Spleen (tissue), 11 donors: ENCODE measurements at regions not wholly inside any gene's neighbourhood (a gene's known extent, or its start where the extent isn't known, plus 50 kb on each side); places are given as distances from the start of the nearest gene placed in this dataset.
"Not testable (repeated sequence)": the region's sequence is repeated elsewhere in the genome, so short reads cannot be mapped to it uniquely, and the experiment has no call there.

ENCODE experiments used
- DNase-seq: peaks from one replicate; pipeline ENCODE4 v3.0.0-alpha.2; 2020
- H3K27ac ChIP-seq, 8 donors: fragments of 200-600 bp; sonication (generic) in 7 of 8; 1 replicate in 4 of 8; 2 replicates in 4 of 8; pipeline versions ENCODE4 v1.5.0 to v1.8.0; 2016 to 2021; ENCODE audit warnings: inconsistent platforms in 4 of 8, mild to moderate bottlenecking in 4 of 8, moderate library complexity in 1 of 8
- H3K27me3 ChIP-seq, 7 donors: fragments of 200-600 bp; sonication (generic) in 6 of 7; replicated peaks in 1 of 7; 1 replicate in 4 of 7; 2 replicates in 3 of 7; pipeline versions ENCODE4 v1.5.0 to v1.8.0; 2016 to 2021; ENCODE audit warnings: inconsistent platforms in 3 of 7, mild to moderate bottlenecking in 1 of 7
- H3K36me3 ChIP-seq, 6 donors: fragments of 200-600 bp; sonication (generic) in 5 of 6; 1 replicate in 4 of 6; 2 replicates in 2 of 6; pipeline versions ENCODE4 v1.5.0 to v1.8.0; 2016 to 2021; ENCODE audit warnings: inconsistent platforms in 2 of 6
- H3K4me1 ChIP-seq, 6 donors: fragments of 200-600 bp; sonication (generic) in 5 of 6; 1 replicate in 3 of 6; 2 replicates in 3 of 6; pipeline versions ENCODE4 v1.5.0 to v1.8.0; 2016 to 2021; ENCODE audit warnings: inconsistent platforms in 3 of 6
- H3K4me3 ChIP-seq, 8 donors: fragments of 200-600 bp; sonication (generic) in 7 of 8; 1 replicate in 4 of 8; 2 replicates in 4 of 8; pipeline versions ENCODE4 v1.5.0 to v1.8.0; 2016 to 2021; ENCODE audit warnings: inconsistent platforms in 4 of 8, mild to moderate bottlenecking in 4 of 8, moderate library complexity in 2 of 8
- H3K9me3 ChIP-seq, 8 donors: fragments of 200-600 bp; sonication (generic) in 7 of 8; 1 replicate in 4 of 8; 2 replicates in 4 of 8; pipeline versions ENCODE4 v1.5.0 to v1.8.0; 2016 to 2021; ENCODE audit warnings: inconsistent platforms in 4 of 8
- CTCF ChIP-seq, 11 experiments: fragments of 200-600 bp in 7 of 11; fragments of 450-650 bp in 4 of 11; sonication (generic) in 4 of 11; IDR thresholded peaks in 8 of 11; conservative IDR thresholded peaks in 3 of 11; 1 replicate in 7 of 11; 2 replicates in 4 of 11; pipeline versions ENCODE4 v1.4.0 to v1.8.0; 2016 to 2021; ENCODE audit warnings: antibody characterized with exemption in 11 of 11, inconsistent platforms in 4 of 11, mild to moderate bottlenecking in 1 of 11
- POLR2A ChIP-seq, 3 donors: fragments of 450-650 bp; IDR thresholded peaks; one replicate each; pipeline ENCODE4 v1.5.1; 2017; ENCODE audit warnings: antibody characterized with exemption in 3 of 3, mild to moderate bottlenecking in 1 of 3
- POLR2AphosphoS5 ChIP-seq, 3 donors: sonication (generic); formaldehyde crosslinking; IDR thresholded peaks; one replicate each; pipeline ENCODE4 v1.5.1; 2017; ENCODE audit warnings: antibody characterized with exemption in 3 of 3
- WGBS, 5 donors: extraction: QIAGEN DNeasy Blood & Tissue Kit in 3 of 5; methylation state at CpG; one replicate each; pipeline versions ENCODE4 v1.1.5 to v1.1.7; 2013 to 2018; 5-methylcytosine and 5-hydroxymethylcytosine counted together
- intact Hi-C: fragments of 100-400 bp; cut with DNase I; formaldehyde crosslinking; loops from one replicate; pipeline ENCODE4 v1.15.0; 2023; ENCODE audit warnings: low total_unique reads
- donor health status: healthy with polysubstance abuse.
- donor health status: DM: no; HTN: no; CAD: no; lungs with moderate emphysema.
- donor health status: DM: no; HTN: no; CAD: no.
- donor health status: Bipolar disorder and iron deficiency.
- donor health status: healthy.
- donor health status: DM: no; HTN: no; CAD: no.
- donor health status: DM: yes; HTN: yes; CAD: no.

DNA sequence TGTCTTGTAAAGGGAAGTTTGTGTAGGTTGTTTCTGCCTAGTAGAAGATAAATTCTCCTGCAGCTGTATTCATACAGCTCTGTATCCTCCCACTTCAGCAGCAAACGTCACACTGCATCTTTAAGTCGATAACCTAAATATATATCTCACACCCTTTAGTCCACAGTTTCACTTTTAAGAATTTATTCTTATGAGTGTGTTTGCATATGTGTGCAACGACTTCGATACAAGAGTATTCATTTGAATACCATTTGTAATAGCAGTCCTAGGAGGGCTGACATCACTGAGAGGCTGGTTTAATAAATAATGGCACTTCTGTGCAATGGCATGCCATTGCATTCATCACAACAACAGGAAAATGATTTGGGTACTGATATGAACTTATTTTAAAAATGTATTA lies 63.8 kb upstream of the MSH6 start:
- WGBS, 5 donors: 47 to 60% (median 55%) methylated on average over 4 of the region's 4 CpGs
- Histone ChIP-seq H3K4me3 (no peak overlapping the region), H3K9me3 (no peaks in the 10 kb centered on the region), H3K27ac (no peak overlapping the region), H3K4me1 (peaks cover 0 to 22% (median 3%) of the 10 kb centered on the region in 6 donors), H3K36me3 (no peaks in the 10 kb centered on the region), H3K27me3 (no peaks in the 10 kb centered on the region)
- intact Hi-C loops: no loop called here
- TF ChIP-seq CTCF (IDR thresholded peaks at IDR 0.05 in 8 of 11, conservative IDR thresholded peaks at IDR 0.05 in 3 of 11): no peak
- TF ChIP-seq POLR2AphosphoS5 (IDR thresholded peaks at IDR 0.05): no peak
- no peak for DNase-seq

DNA sequence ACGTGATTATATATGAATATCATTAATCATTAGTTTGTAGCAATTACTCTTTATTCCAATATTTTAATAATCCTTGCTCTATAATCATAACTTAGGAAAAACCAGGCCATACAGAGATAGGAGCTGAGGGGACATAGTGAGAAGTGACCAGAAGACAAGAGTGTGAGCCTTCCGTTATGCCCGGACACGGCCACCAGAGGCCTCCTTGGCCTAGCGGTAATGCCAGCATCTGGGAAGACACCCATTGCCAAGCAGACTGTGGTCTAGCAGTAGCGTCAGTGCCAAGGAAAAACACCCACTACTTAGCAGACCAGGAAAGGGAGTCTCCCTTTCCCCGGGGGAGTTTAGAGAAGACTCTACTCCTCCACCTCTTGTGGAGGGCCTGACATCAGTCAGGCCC lies 66.6 kb upstream of the MSH6 start:
- H3K36me3 ChIP-seq, DNase-seq, H3K9me3 ChIP-seq, H3K27ac ChIP-seq, H3K4me3 ChIP-seq, H3K27me3 ChIP-seq, intact Hi-C loops: not testable (repeated sequence)
- 72 to 90% (median 80%) methylated on average over 6 to 7 of the region's 7 CpGs for WGBS, 5 donors
- H3K4me1 ChIP-seq: peaks cover 0 to 12% (median 1%) of the 10 kb centered on the region in 6 donors

DNA sequence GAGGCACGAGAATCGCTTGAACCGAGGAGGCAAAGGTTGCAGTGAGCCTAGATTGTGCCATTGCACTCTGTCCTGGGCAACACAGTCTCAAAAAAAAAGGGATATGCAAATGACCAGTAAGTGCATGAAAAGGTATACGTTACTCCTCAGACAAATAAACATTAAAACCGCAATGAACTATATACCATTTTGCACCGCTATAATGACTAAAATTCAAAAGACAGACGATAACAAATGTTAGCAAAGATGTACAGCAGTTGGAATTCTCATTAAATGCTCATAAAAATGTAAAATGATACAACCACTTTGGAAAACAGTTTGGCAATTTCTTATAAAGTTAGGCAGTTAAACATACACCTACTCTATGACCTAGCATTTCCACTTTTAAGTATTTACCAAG lies 67.4 kb upstream of the MSH6 start:
- Histone ChIP-seq H3K27ac (no peak overlapping the region), H3K9me3 (no peaks in the 10 kb centered on the region), H3K36me3 (no peaks in the 10 kb centered on the region), H3K4me3 (no peak overlapping the region), H3K27me3 (no peaks in the 10 kb centered on the region), H3K4me1 (peaks cover 0 to 12% (median 1%) of the 10 kb centered on the region in 6 donors)
- no peak for DNase-seq
- TF ChIP-seq POLR2A (IDR thresholded peaks at IDR 0.05) (no peak), CTCF (IDR thresholded peaks at IDR 0.05 in 8 of 11, conservative IDR thresholded peaks at IDR 0.05 in 3 of 11) (no peak), POLR2AphosphoS5 (IDR thresholded peaks at IDR 0.05) (no peak)
- intact Hi-C loops: no loop called here
- WGBS, 5 donors: 83 to 97% (median 93%) methylated on average over 7 of the region's 7 CpGs

DNA sequence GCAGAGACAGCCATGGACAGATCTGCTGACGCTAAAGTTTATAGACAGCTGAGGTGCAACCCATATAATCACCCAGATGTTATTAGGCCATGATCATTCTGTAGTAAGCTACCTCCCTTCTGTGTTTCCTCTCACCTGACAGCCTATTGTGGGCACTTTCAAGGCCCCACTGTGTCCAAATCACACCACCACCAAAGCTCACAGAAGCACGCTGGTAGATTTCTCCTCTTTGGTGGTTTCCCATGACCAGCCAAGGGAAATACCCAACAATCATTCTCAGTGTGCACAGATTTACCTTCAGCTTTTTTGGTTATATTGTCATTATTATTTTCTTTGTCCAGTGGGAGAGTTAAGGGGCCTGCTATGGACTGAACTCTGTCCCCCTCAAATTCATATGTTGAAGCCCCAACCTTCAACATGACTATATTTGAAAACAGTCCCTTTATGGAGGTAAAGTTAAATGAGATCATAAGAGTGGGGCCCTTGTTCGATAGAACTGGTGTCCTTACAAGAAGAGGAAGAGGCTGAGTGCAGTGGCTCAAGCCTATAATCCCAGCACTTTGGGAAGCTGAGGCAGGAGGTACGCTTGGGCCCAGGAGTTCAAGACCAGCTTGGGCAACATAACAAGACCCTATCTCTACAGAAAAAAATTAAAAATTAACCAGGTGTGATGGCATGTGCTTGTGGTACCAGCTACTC lies 74.0 kb upstream of the MSH6 start:
- H3K4me3 ChIP-seq: no peak overlapping the region
- TF ChIP-seq POLR2AphosphoS5 (IDR thresholded peaks at IDR 0.05) (no peak), POLR2A (IDR thresholded peaks at IDR 0.05) (no peak)
- H3K9me3 ChIP-seq: no peaks in the 10 kb centered on the region
- DNase-seq: no peak
- H3K27me3 ChIP-seq: no peaks in the 10 kb centered on the region
- WGBS, 5 donors: 68 to 84% (median 72%) methylated on average over 4 of the region's 4 CpGs
- H3K27ac ChIP-seq: no peak overlapping the region
- no peaks in the 10 kb centered on the region for H3K36me3 ChIP-seq
- intact Hi-C loops: no loop called here
- H3K4me1 ChIP-seq: peaks cover 0 to 4% (median 0%) of the 10 kb centered on the region in 6 donors

DNA sequence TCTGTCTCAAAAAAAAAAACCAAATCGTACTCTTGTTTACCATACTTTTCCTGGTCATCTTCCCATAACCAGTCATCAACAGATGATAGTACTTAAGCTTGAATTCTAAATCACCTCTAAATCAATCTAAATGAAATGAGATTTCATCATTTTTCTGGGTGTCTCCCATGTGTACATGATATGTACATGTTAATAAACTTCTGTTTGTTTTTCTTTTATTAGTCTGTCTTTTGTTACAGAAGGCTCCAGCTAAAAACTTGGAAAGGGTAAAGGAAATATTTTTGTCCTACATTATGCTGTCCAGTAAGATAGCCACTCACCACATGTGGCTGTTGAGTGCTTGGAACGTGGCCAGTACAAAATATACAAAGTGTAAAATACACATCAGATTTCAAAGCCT lies 78.7 kb upstream of the MSH6 start:
- intact Hi-C loops: no loop called here

More for the DNA sequence above, 78.7 kb upstream of the MSH6 start:
- Histone ChIP-seq H3K36me3 (no peaks in the 10 kb centered on the region), H3K4me3 (no peak overlapping the region), H3K27ac (no peak overlapping the region), H3K4me1 (peaks cover 0 to 2% (median 0%) of the 10 kb centered on the region in 6 donors), H3K9me3 (no peaks in the 10 kb centered on the region), H3K27me3 (no peaks in the 10 kb centered on the region)
- TF ChIP-seq CTCF (IDR thresholded peaks at IDR 0.05 in 8 of 11, conservative IDR thresholded peaks at IDR 0.05 in 3 of 11): no peak
- no peak for TF ChIP-seq POLR2AphosphoS5 (IDR thresholded peaks at IDR 0.05)
- no peak for TF ChIP-seq POLR2A (IDR thresholded peaks at IDR 0.05)
- 41 to 64% (median 46%) methylated on average over 2 of the region's 2 CpGs for WGBS, 5 donors
- DNase-seq: no peak
